Liver (tissue), 8 donors: ENCODE measurements at regions not wholly inside any gene's neighbourhood (a gene's known extent, or its start where the extent isn't known, plus 50 kb on each side); places are given as distances from the start of the nearest gene placed in this dataset.

ENCODE experiments used
- DNase-seq: peaks from one replicate; pipeline ENCODE4 v3.0.0-alpha.2; 2017; ENCODE audit warnings: low spot score
- H3K27ac ChIP-seq, 2 donors: one replicate each; pipeline ENCODE4 v1.7.0; 2013; ENCODE audit warnings: inconsistent platforms in 2 of 2, low read length in 2 of 2, control low read depth in 1 of 2, low read depth in 1 of 2, mild to moderate bottlenecking in 1 of 2
- H3K27me3 ChIP-seq, 4 donors: one replicate each; pipeline versions ENCODE4 v1.6.1 to v1.7.0; 2013; ENCODE audit warnings: low read length in 3 of 4, inconsistent platforms in 1 of 4, mild to moderate bottlenecking in 1 of 4, moderate library complexity in 1 of 4; ENCODE audit not compliant: control insufficient read depth in 4 of 4, insufficient read depth in 4 of 4
- H3K36me3 ChIP-seq, 4 donors: one replicate each; pipeline versions ENCODE4 v1.6.1 to v1.7.0; 2013; ENCODE audit warnings: low read length in 3 of 4, mild to moderate bottlenecking in 3 of 4, low read depth in 1 of 4, moderate library complexity in 1 of 4; ENCODE audit not compliant: control insufficient read depth in 4 of 4, insufficient read depth in 3 of 4
- H3K4me1 ChIP-seq, 4 donors: one replicate each; pipeline versions ENCODE4 v1.6.1 to v1.7.0; 2013; ENCODE audit warnings: low read length in 3 of 4, mild to moderate bottlenecking in 3 of 4, moderate library complexity in 1 of 4; ENCODE audit not compliant: control insufficient read depth in 4 of 4, insufficient read depth in 4 of 4
- H3K4me3 ChIP-seq, 3 donors: one replicate each; pipeline versions ENCODE4 v1.6.1 to v1.7.0; 2013; ENCODE audit warnings: low read length in 3 of 3, control low read depth in 1 of 3, low read depth in 1 of 3, mild to moderate bottlenecking in 1 of 3
- H3K9ac ChIP-seq, 2 donors: one replicate each; pipeline ENCODE4 v1.7.0; 2013; ENCODE audit warnings: low read length in 2 of 2, mild to moderate bottlenecking in 2 of 2, moderate library complexity in 2 of 2, control low read depth in 1 of 2, low read depth in 1 of 2
- H3K9me3 ChIP-seq, 4 donors: one replicate each; pipeline versions ENCODE4 v1.6.1 to v1.7.0; 2013; ENCODE audit warnings: low read length in 3 of 4; ENCODE audit not compliant: control insufficient read depth in 4 of 4
- EGR1 ChIP-seq, 2 donors: IDR thresholded peaks; 2 replicates each; pipeline ENCODE4 v1.6.1; 2016 to 2018; ENCODE audit warnings: antibody characterized with exemption in 2 of 2, low read depth in 2 of 2
- FOXA1 ChIP-seq: IDR thresholded peaks from 2 replicates; pipeline ENCODE4 v1.6.1; 2016; ENCODE audit warnings: antibody characterized with exemption
- FOXA2 ChIP-seq: IDR thresholded peaks from 2 replicates; pipeline ENCODE4 v1.6.1; 2016; ENCODE audit warnings: antibody characterized with exemption
- HNF4A ChIP-seq, 2 donors: conservative IDR thresholded peaks; 2 replicates each; pipeline ENCODE4 v1.6.1; 2016; ENCODE audit warnings: antibody characterized with exemption in 2 of 2, mild to moderate bottlenecking in 2 of 2
- NR2F2 ChIP-seq: IDR thresholded peaks from 2 replicates; pipeline ENCODE4 v1.6.1; 2016; ENCODE audit warnings: antibody characterized with exemption
- RAD21 ChIP-seq, 2 donors: IDR thresholded peaks; 2 replicates each; pipeline ENCODE4 v1.6.1; 2016; ENCODE audit warnings: antibody characterized with exemption in 2 of 2, mild to moderate bottlenecking in 2 of 2
- RXRA ChIP-seq, 2 donors: IDR thresholded peaks; 2 replicates each; pipeline ENCODE4 v1.6.1; 2017 to 2018; ENCODE audit warnings: antibody characterized with exemption in 2 of 2, mild to moderate bottlenecking in 1 of 2
- SP1 ChIP-seq: IDR thresholded peaks from 2 replicates; pipeline ENCODE4 v1.6.1; 2018; ENCODE audit warnings: antibody characterized with exemption, mild to moderate bottlenecking
- TAF1 ChIP-seq: conservative IDR thresholded peaks from 2 replicates; pipeline ENCODE4 v1.6.1; 2016; ENCODE audit warnings: antibody characterized with exemption, mild to moderate bottlenecking
- YY1 ChIP-seq: IDR thresholded peaks from 2 replicates; pipeline ENCODE4 v1.6.1; 2016; ENCODE audit warnings: antibody characterized with exemption, mild to moderate bottlenecking
- WGBS: extraction: QIAGEN DNeasy Blood & Tissue Kit; methylation state at CpG from one replicate; pipeline ENCODE4 v1.1.7; 2013; 5-methylcytosine and 5-hydroxymethylcytosine counted together
- TF ChIP-seq, protein P1 (sequence below): IDR thresholded peaks from 2 replicates; pipeline ENCODE4 v1.6.1; 2016; ENCODE audit warnings: antibody characterized with exemption
- TF ChIP-seq, protein P2 (sequence below): IDR thresholded peaks from 2 replicates; pipeline ENCODE4 v1.6.1; 2016; ENCODE audit warnings: antibody characterized with exemption
- TF ChIP-seq, protein P3 (sequence below): IDR thresholded peaks from 2 replicates; pipeline ENCODE4 v1.6.1; 2016; ENCODE audit warnings: antibody characterized with exemption, mild to moderate bottlenecking
- TF ChIP-seq, protein P4 (sequence below): fragments of 150-350 bp; IDR thresholded peaks from 2 replicates; pipeline ENCODE4 v1.5.1; 2017; ENCODE audit warnings: improper control_type of control experiment, low read depth, low read length; ENCODE audit not compliant: missing input control
- donor health status: healthy.
- donor health status: healthy.
- donor health status: healthy.
- donor health status: healthy.
- donor health status: healthy.

DNA sequence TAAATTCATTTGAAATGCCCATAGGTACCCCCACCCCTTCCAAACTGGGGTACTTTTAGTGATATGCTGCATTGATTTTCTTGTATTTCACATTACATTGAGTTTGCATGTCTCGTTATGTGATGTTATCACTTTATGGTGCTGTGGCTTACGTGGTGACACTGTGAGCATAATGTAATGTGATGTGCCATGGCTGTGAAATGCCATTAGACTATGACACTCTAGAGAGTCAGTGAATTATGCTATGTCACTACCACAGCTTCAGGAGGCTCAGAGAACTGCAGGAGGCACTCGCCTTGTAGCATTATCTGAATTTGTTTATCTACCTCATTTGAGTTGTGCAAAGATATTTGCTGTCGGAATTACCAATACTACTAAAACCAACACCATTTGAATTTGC, 590.1 kb upstream of the SLC10A2 start:
- H3K27me3 ChIP-seq: no peaks in the 10 kb centered on the region
- H3K9ac ChIP-seq: no peak overlapping the region
- 86% methylated on average over 4 of the region's 4 CpGs for WGBS
- DNase-seq: no peak
- H3K9me3 ChIP-seq: no peaks in the 10 kb centered on the region
- H3K36me3 ChIP-seq: no peaks in the 10 kb centered on the region
- H3K4me1 ChIP-seq: no peaks in the 10 kb centered on the region
- H3K27ac ChIP-seq: no peak overlapping the region
- no peak for TF ChIP-seq HNF4A (conservative IDR thresholded peaks at IDR 0.05)
- TF ChIP-seq, protein P1, sequence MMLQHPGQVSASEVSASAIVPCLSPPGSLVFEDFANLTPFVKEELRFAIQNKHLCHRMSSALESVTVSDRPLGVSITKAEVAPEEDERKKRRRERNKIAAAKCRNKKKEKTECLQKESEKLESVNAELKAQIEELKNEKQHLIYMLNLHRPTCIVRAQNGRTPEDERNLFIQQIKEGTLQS: no peak
- no peak for TF ChIP-seq FOXA1
- no peak for TF ChIP-seq TAF1
- no peak for TF ChIP-seq YY1
- TF ChIP-seq SP1: no peak
- TF ChIP-seq, protein P2, sequence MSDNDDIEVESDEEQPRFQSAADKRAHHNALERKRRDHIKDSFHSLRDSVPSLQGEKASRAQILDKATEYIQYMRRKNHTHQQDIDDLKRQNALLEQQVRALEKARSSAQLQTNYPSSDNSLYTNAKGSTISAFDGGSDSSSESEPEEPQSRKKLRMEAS: no peak
- no peak overlapping the region for H3K4me3 ChIP-seq

DNA sequence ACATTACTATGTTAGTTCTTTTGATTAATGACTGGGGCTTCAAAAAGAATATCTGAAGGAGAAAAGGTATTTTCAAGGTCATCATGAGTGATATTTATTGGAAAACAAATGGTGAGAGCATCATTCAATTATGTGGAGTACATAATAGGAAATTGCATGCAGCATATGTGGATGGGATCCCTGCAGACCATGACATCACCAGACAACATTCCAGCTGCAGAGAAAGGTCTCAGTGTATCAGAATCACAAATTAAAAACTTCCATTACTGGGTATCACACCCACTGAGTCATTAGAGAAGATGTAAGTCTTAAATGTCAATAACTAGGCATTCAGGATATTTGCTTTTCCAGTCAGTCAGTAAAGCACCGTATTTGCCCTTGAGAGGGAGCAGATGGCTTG, 574.4 kb upstream of the SLC10A2 start:
- no peaks in the 10 kb centered on the region for H3K36me3 ChIP-seq
- no peak for DNase-seq
- H3K9me3 ChIP-seq: no peaks in the 10 kb centered on the region
- peaks cover 2 to 17% (median 11%) of the 10 kb centered on the region in 4 donors for H3K4me1 ChIP-seq
- H3K27ac ChIP-seq: no peak overlapping the region
- no peak for TF ChIP-seq FOXA2
- TF ChIP-seq NR2F2: no peak
- no peak for TF ChIP-seq FOXA1
- TF ChIP-seq SP1: no peak
- TF ChIP-seq, protein P3, sequence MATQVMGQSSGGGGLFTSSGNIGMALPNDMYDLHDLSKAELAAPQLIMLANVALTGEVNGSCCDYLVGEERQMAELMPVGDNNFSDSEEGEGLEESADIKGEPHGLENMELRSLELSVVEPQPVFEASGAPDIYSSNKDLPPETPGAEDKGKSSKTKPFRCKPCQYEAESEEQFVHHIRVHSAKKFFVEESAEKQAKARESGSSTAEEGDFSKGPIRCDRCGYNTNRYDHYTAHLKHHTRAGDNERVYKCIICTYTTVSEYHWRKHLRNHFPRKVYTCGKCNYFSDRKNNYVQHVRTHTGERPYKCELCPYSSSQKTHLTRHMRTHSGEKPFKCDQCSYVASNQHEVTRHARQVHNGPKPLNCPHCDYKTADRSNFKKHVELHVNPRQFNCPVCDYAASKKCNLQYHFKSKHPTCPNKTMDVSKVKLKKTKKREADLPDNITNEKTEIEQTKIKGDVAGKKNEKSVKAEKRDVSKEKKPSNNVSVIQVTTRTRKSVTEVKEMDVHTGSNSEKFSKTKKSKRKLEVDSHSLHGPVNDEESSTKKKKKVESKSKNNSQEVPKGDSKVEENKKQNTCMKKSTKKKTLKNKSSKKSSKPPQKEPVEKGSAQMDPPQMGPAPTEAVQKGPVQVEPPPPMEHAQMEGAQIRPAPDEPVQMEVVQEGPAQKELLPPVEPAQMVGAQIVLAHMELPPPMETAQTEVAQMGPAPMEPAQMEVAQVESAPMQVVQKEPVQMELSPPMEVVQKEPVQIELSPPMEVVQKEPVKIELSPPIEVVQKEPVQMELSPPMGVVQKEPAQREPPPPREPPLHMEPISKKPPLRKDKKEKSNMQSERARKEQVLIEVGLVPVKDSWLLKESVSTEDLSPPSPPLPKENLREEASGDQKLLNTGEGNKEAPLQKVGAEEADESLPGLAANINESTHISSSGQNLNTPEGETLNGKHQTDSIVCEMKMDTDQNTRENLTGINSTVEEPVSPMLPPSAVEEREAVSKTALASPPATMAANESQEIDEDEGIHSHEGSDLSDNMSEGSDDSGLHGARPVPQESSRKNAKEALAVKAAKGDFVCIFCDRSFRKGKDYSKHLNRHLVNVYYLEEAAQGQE: no peak
- TF ChIP-seq EGR1 (IDR thresholded peaks at IDR 0.05; ENCODE audit: low read depth in 2 of 2): no peak
- TF ChIP-seq, protein P1: no peak
- TF ChIP-seq YY1: no peak
- TF ChIP-seq, protein P2: no peak
- TF ChIP-seq, protein P4, sequence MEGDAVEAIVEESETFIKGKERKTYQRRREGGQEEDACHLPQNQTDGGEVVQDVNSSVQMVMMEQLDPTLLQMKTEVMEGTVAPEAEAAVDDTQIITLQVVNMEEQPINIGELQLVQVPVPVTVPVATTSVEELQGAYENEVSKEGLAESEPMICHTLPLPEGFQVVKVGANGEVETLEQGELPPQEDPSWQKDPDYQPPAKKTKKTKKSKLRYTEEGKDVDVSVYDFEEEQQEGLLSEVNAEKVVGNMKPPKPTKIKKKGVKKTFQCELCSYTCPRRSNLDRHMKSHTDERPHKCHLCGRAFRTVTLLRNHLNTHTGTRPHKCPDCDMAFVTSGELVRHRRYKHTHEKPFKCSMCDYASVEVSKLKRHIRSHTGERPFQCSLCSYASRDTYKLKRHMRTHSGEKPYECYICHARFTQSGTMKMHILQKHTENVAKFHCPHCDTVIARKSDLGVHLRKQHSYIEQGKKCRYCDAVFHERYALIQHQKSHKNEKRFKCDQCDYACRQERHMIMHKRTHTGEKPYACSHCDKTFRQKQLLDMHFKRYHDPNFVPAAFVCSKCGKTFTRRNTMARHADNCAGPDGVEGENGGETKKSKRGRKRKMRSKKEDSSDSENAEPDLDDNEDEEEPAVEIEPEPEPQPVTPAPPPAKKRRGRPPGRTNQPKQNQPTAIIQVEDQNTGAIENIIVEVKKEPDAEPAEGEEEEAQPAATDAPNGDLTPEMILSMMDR: no peak
- no peak for TF ChIP-seq RAD21 (IDR thresholded peaks at IDR 0.05)
- TF ChIP-seq HNF4A (conservative IDR thresholded peaks at IDR 0.05): no peak
- TF ChIP-seq RXRA (IDR thresholded peaks at IDR 0.05): no peak
- WGBS: 30% methylated on average over 1 of the region's 1 CpG
- H3K4me3 ChIP-seq: no peak overlapping the region
- H3K9ac ChIP-seq: no peak overlapping the region
- no peaks in the 10 kb centered on the region for H3K27me3 ChIP-seq
